ENCODE measurements at regions not wholly inside any gene's neighbourhood (a gene's known extent, or its start where the extent isn't known, plus 50 kb on each side); places are given as distances from the start of the nearest gene placed in this dataset.
"Not testable (repeated sequence)": the region's sequence is repeated elsewhere in the genome, so short reads cannot be mapped to it uniquely, and the experiment has no call there.

DNA sequence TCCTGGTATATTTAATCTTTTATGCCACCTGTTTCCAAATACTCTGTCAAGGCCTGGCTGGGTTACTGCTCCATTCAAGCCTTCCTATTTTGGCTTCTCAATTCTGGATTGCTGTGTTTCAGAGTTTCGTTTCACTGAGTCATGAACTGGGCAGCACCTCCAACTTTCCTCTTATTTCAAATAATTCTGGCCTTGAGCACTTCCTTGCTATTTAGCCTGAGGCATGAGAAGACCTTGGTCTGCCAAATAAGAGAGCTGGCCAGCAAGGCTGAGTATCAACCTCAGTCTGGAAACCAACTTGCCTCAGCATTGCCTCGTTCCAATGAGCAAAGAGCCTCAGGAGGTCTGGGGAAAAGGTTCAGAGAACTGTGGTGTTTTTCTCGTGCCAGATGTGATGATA is 66.6 kb downstream of the TNFAIP3 start:
- no peak for DNase-seq

DNA sequence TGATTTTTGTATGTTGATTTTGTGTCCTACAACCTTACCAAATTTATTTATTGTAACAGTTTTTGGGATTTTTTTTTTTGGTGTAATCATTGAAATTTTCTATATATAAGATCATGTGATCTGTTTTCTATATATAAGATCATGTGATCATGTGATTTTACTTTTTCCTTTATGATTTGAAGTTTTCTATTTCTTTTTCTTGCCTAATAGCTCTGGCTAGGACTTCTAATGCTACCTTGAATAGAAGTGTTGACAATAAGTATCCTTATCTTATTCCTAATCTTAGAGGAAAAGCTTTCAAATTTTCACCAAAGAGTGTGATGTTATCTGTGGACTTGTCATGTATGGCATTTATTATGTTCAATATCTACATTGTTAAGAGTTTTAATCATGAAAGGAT is 69.7 kb downstream of the TNFAIP3 start:
- no peak for DNase-seq

DNA sequence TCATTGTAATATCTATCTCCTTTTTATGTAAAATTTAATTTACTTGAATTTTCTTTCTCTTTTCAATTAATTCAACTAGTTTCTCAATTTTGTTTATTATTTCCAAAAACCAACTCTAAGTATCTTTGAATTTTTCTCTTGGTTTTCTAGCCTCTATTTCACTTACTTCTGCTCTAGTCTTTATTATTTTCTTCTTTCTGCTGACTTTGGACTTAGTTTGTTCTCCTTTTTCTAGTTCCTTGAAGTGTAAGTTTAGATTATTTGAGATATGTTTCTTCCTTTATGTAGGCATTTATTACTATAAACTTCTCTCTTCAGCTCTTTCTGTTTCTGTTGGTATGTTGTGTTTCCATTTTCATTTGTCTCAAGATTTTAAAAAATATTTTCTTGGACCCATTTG is 70.8 kb downstream of the TNFAIP3 start:
- no peak for DNase-seq

DNA sequence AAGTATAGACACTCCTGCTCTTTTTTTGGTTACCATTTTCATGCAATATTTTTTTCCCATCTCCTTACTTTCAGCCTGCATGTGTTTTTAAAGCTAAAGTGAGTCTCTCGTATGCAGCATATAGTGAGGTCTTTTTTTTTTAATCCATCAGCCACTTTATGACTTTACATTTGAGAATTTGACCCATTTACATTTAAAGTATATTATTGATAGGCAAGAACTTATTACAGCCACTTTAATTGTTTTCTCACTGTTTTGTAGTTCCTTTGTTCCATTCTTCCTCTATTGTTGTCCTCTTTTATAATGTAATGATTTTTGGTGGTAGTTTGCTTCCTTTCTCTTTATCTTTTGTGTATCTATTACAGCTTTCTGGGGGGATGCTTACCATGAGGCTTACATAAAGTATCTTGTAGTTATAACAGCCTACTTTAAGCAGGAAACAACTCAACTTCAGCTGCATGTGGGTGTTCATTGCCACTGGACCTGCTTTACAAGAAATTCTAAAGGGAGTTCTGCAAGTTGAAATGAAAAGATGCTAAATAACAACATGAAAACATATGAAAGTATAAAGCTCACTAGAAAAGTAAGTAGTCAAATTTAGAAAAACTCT is 71.8 kb downstream of the TNFAIP3 start:
- DNase-seq: no peak

DNA sequence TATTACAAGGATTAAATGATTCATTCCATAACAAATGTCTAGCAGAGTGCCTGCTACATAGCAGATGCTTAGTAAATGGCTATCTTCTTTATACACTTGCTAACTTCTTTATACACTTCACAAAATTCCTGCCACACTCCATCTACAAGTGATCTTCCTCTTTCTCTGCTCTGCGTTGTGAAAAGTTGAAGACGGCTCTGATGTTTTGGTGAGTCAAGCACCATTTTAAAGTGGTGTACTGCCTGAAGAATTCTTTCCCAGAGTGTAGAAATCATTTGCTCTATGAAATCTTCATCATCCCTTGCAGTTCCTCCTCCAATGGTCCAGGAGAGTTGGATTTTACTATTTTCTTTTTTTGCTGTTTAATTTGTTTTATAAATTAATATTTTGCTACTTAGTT is 74.9 kb downstream of the TNFAIP3 start:
- no peak for DNase-seq

- DNase-seq: no peak
Observed at GRCh38 chr6:137942736-137943135, 75.7 kb downstream of the TNFAIP3 start.

DNA sequence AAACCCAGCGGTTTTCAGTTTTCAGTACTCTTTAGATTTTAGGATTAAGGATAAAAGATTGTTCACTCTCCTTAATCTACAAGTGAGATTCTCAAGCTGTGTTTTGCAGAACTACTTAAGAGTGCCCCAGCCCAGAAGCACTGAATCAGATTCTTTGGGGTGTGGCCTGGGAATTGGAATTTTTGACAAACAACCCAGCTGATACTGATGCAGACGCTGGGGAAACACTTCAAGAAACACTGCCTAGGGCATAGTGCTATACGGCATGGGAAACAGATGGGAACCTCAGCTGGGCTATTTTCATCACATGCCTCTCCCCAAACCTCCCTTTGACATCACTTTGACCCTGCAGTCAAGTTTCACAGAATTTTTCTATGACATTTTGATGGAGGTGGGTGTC is 77.3 kb downstream of the TNFAIP3 start:
- DNase-seq: not testable (repeated sequence)

DNA sequence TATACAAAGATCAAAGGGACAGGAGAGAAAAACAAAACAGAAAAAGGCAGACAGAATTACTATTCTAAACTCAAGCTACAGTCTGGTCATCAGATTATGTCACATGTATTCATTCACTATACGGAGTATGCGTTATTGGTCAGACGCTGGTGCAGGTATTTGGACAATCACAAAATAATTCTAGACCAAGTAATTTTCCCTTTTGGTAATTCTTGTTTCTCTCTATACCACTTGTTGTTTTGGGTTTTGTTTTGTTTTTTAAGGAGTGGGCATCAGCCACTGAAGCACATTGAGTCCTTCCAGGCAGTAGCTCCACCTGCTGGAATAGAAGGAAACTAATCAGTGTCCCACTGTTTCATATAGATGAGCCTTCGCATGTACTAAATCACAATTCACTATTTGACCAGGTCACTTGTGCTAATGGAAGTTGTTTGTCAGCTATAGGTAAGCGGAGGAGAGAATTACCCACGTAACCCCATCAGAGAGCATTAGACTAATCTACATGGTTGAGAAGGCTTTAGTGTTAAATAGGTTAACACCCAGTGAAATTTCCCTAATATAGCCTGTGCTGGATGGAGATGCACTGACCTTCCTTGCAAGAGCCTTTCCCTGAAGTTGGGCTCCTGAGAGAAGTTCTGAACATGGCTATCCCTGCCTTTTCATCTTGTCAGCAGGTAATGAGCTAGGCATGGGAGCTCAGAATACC is 77.9 kb downstream of the TNFAIP3 start:
- no peak for DNase-seq

DNA sequence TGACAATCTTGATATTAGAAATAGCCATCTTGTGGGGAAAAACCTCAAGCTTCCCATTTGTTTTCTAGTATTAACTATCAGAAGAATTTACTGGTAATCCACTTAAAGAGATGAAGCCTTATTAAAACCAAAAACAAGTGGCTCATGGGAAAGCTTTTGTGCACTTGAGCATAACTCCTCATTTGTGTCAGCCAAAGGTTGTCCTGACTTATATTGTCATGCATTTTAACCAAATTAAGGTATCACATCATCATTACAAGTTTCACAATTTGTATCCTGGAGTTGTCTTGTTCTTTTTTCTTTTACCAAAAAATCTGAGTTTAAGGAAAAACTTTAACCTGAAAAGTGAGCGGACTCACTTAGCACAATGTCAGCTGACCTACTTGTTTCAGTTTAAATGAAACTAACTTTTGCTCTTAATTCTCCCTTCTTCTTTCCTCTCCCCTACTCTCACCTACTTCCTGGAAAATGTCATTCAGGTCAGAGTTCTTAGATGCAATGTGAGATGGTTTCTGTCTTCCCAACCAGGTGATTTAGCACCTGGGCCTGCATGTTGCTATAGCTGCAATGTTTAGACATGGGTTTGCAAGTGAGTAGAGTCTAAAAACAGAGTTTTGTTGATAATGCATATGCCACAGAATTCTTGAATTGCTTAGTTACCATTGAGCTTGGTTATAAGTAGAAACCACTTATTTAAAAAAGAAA is 82.8 kb downstream of the TNFAIP3 start:
- no peak for DNase-seq

GRCh38 chr6:137950581-137950980 is 83.5 kb downstream of the TNFAIP3 start:
- no peak for DNase-seq

DNA sequence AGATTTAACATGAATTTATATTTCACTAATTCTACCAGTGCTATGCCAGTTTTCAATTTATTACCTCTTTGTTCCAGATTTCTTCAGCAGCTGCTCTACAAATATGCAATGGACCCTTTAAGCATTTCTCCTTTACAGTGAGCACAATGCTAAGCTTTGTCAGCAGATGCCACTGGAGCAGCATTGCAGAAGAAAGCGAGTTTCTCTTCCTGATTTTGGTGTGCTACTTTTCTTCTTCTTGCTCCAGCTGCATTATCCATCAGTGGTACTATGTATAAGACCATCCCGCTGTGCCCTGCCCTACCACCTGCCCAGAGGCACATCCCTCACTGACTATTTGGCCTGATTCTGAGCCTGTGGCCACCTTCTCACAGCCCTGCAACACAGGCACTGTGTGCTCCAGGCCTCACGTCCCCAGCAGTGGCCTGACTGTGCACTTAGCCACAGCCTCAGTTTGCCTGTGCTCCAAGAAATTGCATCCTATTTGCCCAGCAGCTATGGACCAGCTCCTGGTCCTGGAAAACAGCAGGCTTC is 84.1 kb downstream of the TNFAIP3 start:
- DNase-seq: no peak

DNA sequence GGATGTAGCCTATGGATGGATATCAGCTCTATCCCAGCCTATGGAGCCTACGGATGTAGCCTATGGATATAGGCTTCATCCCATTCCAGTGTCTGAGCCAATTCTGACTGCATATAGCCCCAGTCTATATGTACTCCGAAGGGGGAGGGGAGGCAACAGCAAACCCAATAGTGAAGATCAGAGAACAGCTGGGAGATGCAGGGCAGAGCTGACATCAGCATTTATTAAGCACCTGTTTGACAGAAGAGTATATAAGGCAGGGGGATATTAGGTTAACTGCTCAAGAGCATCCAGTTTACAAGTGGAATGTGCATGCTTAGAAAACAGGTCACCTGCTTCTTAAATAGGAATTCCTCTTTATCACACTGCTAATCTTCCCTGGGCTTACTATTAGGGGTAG is 85.2 kb downstream of the TNFAIP3 start:
- no peak for DNase-seq

GRCh38 chr6:137953761-137954160 is 86.7 kb downstream of the TNFAIP3 start:
- DNase-seq: no peak

- DNase-seq: no peak
Observed at GRCh38 chr6:137954253-137954652, 87.2 kb downstream of the TNFAIP3 start.

GRCh38 chr6:137956098-137956488 is 89.0 kb downstream of the TNFAIP3 start:
- DNase-seq: no peak

GRCh38 chr6:137957471-137957870 is 90.4 kb downstream of the TNFAIP3 start:
- no peak for DNase-seq

DNA sequence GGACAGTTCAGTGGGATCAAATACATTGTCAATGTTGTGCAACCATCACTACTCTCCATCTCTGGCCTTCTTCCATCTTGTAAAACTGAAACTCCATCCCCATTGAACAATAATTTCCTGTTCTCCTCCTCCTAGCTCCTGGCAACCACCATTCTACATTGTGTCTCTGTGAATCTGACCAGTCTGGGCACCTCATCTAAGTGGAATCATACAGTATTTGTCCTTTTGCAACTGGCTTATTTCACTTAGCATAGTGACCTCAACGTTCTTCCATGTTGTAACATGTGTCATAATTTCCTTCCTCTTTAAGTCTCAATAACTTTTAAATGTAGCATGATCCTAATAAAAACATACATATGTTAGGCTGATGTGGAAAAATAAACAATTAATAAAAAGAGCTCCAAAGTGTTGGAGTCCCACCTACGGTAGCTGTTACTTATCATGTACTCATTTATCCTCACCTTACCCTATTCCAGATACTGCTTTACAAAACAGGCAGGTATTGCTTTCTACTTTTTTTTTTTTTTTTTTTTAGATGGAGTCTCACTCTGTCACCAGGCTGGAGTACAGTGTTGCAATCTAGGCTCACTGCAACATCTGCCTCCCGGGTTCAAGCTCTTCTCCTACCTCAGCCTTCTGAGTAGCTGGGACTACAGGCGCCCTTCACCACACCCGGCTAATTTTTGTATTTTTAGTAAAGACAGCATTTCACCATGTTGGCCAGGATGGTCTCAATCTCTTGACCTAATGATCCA is 91.9 kb downstream of the TNFAIP3 start:
- DNase-seq: no peak

DNA sequence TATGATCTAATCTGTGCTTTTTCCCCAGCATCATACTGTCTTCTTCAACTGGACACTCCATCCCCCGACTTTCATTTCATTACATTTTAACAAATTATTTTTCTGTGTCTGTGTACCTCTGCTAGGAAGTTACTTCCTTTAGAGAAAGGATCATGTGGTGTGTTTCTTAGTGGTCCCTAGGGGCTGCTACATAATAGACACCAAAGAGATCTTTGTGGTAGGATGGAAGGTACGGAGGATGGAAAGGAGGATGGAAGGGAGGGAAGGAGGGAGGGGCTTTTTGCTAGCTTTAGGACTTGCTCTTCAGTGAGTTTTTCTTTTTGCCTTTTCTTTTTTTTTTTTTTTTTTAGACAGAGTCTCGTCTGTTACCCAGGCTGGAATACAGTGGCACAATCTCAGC is 95.7 kb downstream of the TNFAIP3 start:
- no peak for DNase-seq

DNA sequence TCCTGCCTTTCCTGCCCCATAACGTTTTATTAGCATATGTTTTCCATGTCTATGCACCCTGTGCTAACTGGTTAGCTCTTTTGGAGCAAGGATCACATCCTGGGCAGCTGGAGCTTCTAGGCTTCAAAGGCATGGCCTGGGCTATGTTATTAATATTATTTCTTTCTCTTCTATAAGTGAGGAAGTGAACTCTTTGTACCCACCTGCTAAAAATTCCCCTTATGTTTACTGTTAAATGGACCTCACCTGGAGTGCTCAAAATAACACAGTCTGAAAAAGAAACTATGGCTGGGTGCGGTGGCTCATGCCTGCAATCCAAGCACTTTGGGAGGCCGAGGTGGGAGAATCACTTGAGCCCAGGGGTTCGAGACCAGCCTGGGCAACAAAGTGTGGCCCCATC is 97.8 kb downstream of the TNFAIP3 start:
- DNase-seq: no peak

DNA sequence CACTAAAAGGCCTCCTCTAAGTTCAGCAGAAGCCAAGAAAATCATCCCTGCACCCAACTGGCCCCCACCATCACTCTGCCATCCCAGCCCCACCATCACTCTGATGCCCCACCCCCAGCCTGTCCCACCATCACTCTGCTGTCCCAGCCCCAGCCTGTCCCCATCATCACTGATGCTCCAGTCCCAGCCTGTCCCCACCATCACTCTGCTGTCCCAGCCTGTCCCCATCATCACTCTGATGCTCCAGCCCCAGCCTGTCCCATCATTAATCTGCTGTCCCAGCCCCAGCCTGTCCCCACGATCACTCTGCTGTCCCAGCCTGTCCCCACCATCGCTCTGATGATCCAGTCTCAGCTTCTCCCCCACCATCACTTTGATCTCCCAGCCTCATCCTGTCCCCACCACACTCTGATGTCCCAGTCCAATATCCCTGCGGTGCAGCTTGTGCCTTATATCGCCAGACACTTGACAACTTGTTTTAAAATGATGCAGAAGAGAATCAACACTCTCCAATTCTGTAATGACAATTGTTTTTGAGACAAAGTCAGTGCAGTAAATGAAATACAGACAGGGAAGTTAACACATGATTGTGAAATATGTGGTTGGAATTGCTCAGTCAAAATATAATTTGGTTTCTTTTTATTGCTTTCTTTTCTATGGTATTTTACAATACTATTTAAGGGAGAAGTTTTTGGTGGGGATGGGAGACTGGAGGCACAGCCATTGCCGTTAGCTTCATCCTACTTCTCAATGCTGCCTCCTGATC is 100.8 kb downstream of the TNFAIP3 start:
- no peak for DNase-seq

DNA sequence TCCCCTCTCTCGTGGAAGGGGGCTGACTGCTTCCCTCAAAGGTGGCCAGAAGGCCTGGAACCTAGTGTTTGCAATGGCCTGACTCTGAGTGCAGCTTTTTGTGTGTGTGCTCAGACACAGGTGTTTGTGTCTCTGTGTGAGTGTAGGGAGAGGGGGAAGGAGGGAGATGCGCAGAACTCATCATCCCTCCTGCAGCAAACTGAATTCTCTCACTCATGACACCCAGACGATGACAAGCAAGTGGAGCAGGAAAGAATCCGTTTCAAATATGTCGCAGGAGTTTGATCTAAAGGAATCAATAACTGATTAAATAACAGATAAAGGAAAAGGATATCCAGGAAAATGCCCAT is 101.4 kb downstream of the TNFAIP3 start:
- no peak for DNase-seq

DNA sequence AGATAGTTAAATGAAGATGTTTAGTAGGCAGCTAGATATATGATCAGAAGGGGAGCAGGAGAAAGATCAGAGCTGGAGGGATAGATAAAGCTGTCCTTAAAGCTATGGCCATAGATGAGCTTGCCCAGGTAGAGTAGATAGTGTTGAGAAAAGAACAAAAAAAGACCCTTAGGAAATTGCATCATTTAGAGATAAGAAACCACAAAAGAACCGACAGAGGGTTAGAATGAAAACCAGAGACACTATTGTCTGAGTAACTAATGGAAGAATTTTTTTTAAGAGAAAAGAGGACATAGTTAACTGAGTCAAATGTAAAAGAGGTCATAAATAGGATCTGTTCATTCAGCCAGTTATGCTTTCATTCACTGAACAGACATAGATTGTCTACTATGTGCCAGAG is 101.8 kb downstream of the TNFAIP3 start:
- DNase-seq: no peak

DNA sequence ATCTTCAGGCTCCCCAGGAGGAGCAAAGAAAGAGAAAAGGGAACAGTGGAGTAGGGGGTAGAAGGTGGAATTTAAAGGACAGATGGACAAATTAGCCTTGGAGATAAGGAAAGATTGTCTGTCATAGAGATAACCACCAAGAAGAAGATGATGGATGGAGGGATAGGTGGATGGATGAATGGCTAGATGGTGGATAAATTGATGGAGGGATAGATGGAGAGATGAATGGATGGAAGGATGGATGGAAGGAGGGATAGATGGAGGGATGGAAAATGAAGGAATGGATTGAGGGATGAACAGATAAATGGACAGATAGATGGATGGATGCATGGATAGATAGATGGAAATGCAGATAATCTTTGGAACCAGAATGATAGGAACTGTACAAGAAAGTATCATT is 102.8 kb downstream of the TNFAIP3 start:
- no peak for DNase-seq
